Mesothelial cell of epicardium (in vitro differentiated cells): ENCODE measurements at regions not wholly inside any gene's neighbourhood (a gene's known extent, or its start where the extent isn't known, plus 50 kb on each side); places are given as distances from the start of the nearest gene placed in this dataset.
"Not testable (repeated sequence)": the region's sequence is repeated elsewhere in the genome, so short reads cannot be mapped to it uniquely, and the experiment has no call there.

Experiments
- DNase-seq, 2 experiments: peaks; one replicate each; pipeline ENCODE4 v3.0.0; 2021; ENCODE audit warnings: low spot score in 2 of 2; ENCODE audit not compliant: unreplicated experiment in 2 of 2
- H3K27ac Mint-ChIP-seq: 2 replicates; pipeline ENCODE4 v1.8.0; 2021; ENCODE audit warnings: mixed read lengths
- H3K27me3 Mint-ChIP-seq: 2 replicates; pipeline ENCODE4 v1.8.0; 2021; ENCODE audit warnings: low read depth, mixed read lengths
- H3K36me3 Mint-ChIP-seq: 2 replicates; pipeline ENCODE4 v1.8.0; 2021; ENCODE audit warnings: mixed read lengths
- H3K4me1 Mint-ChIP-seq: 2 replicates; pipeline ENCODE4 v1.8.0; 2021; ENCODE audit warnings: mixed read lengths
- H3K4me3 Mint-ChIP-seq: 2 replicates; pipeline ENCODE4 v1.8.0; 2021; ENCODE audit warnings: mild to moderate bottlenecking, moderate library complexity, mixed read lengths
- H3K9me3 Mint-ChIP-seq: 2 replicates; pipeline ENCODE4 v1.8.0; 2021; ENCODE audit warnings: mixed read lengths
- CTCF ChIP-seq: fragments of 200-600 bp; sonication (generic); IDR thresholded peaks from one replicate; pipeline ENCODE4 v1.5.0; 2021; ENCODE audit warnings: antibody characterized with exemption; ENCODE audit not compliant: unreplicated experiment

GRCh38 chr7:26989897-26990670 is 105.7 kb downstream of the HOXA1 start:
- H3K4me1 Mint-ChIP-seq: peaks cover 39% of the 10 kb centered on the region
- TF ChIP-seq CTCF: no peak
- no peaks in the 10 kb centered on the region for H3K27me3 Mint-ChIP-seq
- DNase-seq: no peak
- H3K4me3 Mint-ChIP-seq: no peak overlapping the region
- no peaks in the 10 kb centered on the region for H3K9me3 Mint-ChIP-seq
- H3K27ac Mint-ChIP-seq: peak overlapping the region; percentile 61
- H3K36me3 Mint-ChIP-seq: no peaks in the 10 kb centered on the region

GRCh38 chr7:26988836-26989374 is 106.9 kb downstream of the HOXA1 start:
- H3K4me3 Mint-ChIP-seq: no peak overlapping the region
- DNase-seq: no peak
- peaks cover 29% of the 10 kb centered on the region for H3K4me1 Mint-ChIP-seq
- no peaks in the 10 kb centered on the region for H3K36me3 Mint-ChIP-seq
- no peaks in the 10 kb centered on the region for H3K27me3 Mint-ChIP-seq
- H3K27ac Mint-ChIP-seq: peak overlapping the region; percentile 53
- TF ChIP-seq CTCF: no peak
- no peaks in the 10 kb centered on the region for H3K9me3 Mint-ChIP-seq

GRCh38 chr7:26987338-26987737 is 108.5 kb downstream of the HOXA1 start:
- TF ChIP-seq CTCF: no peak
- H3K4me3 Mint-ChIP-seq: no peak overlapping the region
- DNase-seq: no peak
- H3K27ac Mint-ChIP-seq: no peak overlapping the region
- H3K9me3 Mint-ChIP-seq: no peaks in the 10 kb centered on the region
- H3K27me3 Mint-ChIP-seq: no peaks in the 10 kb centered on the region
- peaks cover 18% of the 10 kb centered on the region for H3K4me1 Mint-ChIP-seq
- no peaks in the 10 kb centered on the region for H3K36me3 Mint-ChIP-seq

GRCh38 chr7:26978146-26978545 is 113.8 kb upstream of the SKAP2 start:
- Mint-ChIP-seq H3K4me1 (peaks cover 10% of the 10 kb centered on the region), H3K27ac (no peak overlapping the region), H3K9me3 (peaks cover 5% of the 10 kb centered on the region)

GRCh38 chr7:26976840-26977239 is 112.5 kb upstream of the SKAP2 start:
- H3K9me3 Mint-ChIP-seq: peaks cover 17% of the 10 kb centered on the region
- H3K27ac Mint-ChIP-seq: no peak overlapping the region
- no peaks in the 10 kb centered on the region for H3K27me3 Mint-ChIP-seq
- H3K4me3 Mint-ChIP-seq: no peak overlapping the region
- no peak for DNase-seq
- TF ChIP-seq CTCF: no peak
- peaks cover 10% of the 10 kb centered on the region for H3K4me1 Mint-ChIP-seq
- peaks cover 2% of the 10 kb centered on the region for H3K36me3 Mint-ChIP-seq

More at GRCh38 chr7:26978146-26978545, 113.8 kb upstream of the SKAP2 start:
- Mint-ChIP-seq H3K36me3 (no peaks in the 10 kb centered on the region), H3K4me3 (no peak overlapping the region), H3K27me3 (no peaks in the 10 kb centered on the region)
- no peak for TF ChIP-seq CTCF
- DNase-seq: no peak

- H3K27ac Mint-ChIP-seq, H3K4me1 Mint-ChIP-seq, DNase-seq, H3K4me3 Mint-ChIP-seq, H3K36me3 Mint-ChIP-seq, H3K27me3 Mint-ChIP-seq: not testable (repeated sequence)
- peaks cover 38% of the 10 kb centered on the region for H3K9me3 Mint-ChIP-seq
These were observed 107.5 kb upstream of the SKAP2 start for GRCh38 chr7:26971924-26972323.
